Stimulated activated CD4-positive, alpha-beta T cell treated with anti-CD3 and anti-CD28 coated beads, Interleukin-1b, Interleukin-23, amount 100 ng/mL, for 48 hours (primary cell): ENCODE measurements at regions not wholly inside any gene's neighbourhood (a gene's known extent, or its start where the extent isn't known, plus 50 kb on each side); places are given as distances from the start of the nearest gene placed in this dataset.
A peak's percentile ranks its signal among the peaks of the same experiment; 100 is the strongest.

Experiments used
- DNase-seq: peaks from one replicate; pipeline ENCODE4 v3.0.0-alpha.2; 2020

DNA sequence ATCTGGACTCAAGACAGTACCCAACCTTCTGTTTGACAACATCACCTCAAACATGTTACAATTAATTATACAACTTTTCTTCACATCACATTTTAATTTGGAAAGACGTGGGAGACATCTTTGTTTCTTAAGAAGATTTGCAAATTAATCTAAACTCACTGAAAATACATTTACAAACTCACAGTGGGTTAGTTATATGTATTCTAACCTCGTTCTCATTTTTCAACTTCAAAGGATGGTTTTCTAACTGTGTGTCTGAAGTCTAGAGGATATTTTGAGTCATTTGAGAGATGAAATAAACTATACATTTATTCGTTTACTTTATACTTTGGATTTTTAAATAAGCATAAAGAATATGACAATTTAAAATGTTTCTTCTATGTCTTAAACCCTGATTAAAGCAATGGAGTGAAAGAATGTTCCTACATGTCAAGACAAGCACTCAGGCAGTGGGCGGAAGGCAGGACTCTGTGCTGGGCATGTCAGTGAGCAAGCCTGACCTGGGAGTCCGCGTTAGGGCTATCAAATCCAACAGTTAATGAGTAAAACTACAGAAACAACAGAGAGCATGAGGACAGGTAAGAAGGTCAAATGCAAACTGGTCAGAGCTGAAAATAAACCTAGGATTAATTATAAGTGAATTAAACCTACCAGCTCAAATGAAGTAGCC, 76.5 kb upstream of the CTTNBP2NL start:
- DNase-seq: no peak

GRCh38 chr1:112320058-112320457, 76.0 kb upstream of the CTTNBP2NL start:
- no peak for DNase-seq

- no peak for DNase-seq
Measured at GRCh38 chr1:112322018-112322417, 74.0 kb upstream of the CTTNBP2NL start.

GRCh38 chr1:112322983-112323678, 72.9 kb upstream of the CTTNBP2NL start:
- DNase-seq: no peak

DNA sequence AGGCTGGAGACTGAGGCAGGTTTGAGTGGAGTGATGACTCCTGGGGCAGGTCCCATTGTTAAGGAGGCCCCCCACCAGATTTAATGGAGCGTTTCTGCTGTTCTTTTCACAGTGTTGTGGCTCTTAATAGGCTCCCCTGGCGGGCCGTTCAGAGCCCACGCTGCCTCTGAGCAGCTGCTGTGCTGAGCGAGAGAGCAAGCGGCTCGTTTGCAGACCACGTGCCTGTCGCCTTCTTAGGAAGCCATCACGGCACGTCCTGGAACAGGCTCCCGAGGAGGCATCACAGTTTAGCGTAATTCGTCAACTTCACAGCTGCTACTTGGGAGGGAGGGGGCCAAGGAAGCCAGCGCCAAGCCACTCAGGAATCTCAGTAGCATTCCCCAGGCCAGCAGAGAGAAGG, 70.5 kb upstream of the CTTNBP2NL start:
- DNase-seq: no peak

GRCh38 chr1:112328600-112328999, 67.4 kb upstream of the CTTNBP2NL start:
- DNase-seq: no peak

GRCh38 chr1:112332176-112333150, 63.6 kb upstream of the CTTNBP2NL start:
- DNase-seq: no peak

- DNase-seq: no peak
Measured at GRCh38 chr1:112335351-112335750, 60.7 kb upstream of the CTTNBP2NL start.

GRCh38 chr1:112337028-112337531, 58.9 kb upstream of the CTTNBP2NL start:
- peak; percentile 10 for DNase-seq

GRCh38 chr1:112341986-112342385, 54.0 kb upstream of the CTTNBP2NL start:
- DNase-seq: no peak

- no peak for DNase-seq
Measured at GRCh38 chr1:112342558-112342957, 53.5 kb upstream of the CTTNBP2NL start.

DNA sequence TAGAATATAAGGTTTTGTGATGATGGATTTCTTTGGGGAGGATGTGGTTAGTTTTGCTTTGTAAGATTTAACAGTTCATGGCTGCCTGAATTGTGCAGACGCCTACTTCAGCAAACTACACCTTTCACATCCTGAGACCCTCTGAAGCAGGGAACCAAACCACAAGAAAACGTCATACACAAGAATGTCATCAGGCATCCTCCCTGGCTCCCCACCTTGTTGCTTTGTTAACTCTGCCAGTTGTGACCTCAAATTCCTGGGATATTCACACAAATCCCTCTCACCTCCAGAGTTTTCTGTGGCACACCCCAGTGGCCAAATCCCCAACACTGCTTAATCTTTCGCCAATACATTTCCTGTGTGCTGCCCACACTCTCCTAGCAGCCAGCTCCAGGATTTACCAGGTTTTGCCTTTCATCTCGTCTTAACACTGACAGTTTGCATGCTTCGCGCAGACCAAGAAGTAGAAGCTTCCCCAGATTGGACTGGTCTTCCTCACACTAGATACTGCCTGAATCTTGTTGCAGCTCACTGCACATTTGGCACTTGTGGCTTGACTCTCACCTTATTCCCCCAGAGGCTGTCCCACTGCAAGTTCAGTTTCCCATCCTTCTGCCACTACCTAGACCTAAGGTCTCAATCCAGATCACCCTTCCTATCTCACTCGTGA, 51.1 kb upstream of the CTTNBP2NL start:
- no peak for DNase-seq
